Neuronal stem cell (in vitro differentiated cells): ENCODE measurements at regions not wholly inside any gene's neighbourhood (a gene's known extent, or its start where the extent isn't known, plus 50 kb on each side); places are given as distances from the start of the nearest gene placed in this dataset.

Experiments
- DNase-seq: peaks from one replicate; pipeline ENCODE4 v3.0.0-alpha.2; 2013; ENCODE audit warnings: low spot score
- H2AFZ ChIP-seq: one replicate; pipeline ENCODE4 v1.6.1; 2013; ENCODE audit warnings: mild to moderate bottlenecking, low read length, inconsistent platforms
- H2AK5ac ChIP-seq: 2 replicates; pipeline ENCODE4 v1.6.1; 2013; ENCODE audit warnings: low read depth, mild to moderate bottlenecking, inconsistent platforms, low read length, moderate library complexity, mixed read lengths
- H2BK120ac ChIP-seq: 2 replicates; pipeline ENCODE4 v1.6.1; 2013; ENCODE audit warnings: low read depth, mild to moderate bottlenecking, inconsistent platforms, low read length, moderate library complexity, mixed read lengths
- H2BK12ac ChIP-seq: one replicate; pipeline ENCODE4 v1.6.1; 2013; ENCODE audit warnings: low read length, inconsistent platforms
- H2BK15ac ChIP-seq: 2 replicates; pipeline ENCODE4 v1.6.1; 2013; ENCODE audit warnings: mild to moderate bottlenecking, low read length, inconsistent platforms, mixed read lengths
- H2BK5ac ChIP-seq: one replicate; pipeline ENCODE4 v1.6.1; 2013; ENCODE audit warnings: inconsistent platforms, mild to moderate bottlenecking, low read length, moderate library complexity
- H3K14ac ChIP-seq: one replicate; pipeline ENCODE4 v1.6.1; 2013; ENCODE audit warnings: low read length, inconsistent platforms
- H3K18ac ChIP-seq: 2 replicates; pipeline ENCODE4 v1.6.1; 2013; ENCODE audit warnings: low read length, inconsistent platforms
- H3K23ac ChIP-seq: 2 replicates; pipeline ENCODE4 v1.6.1; 2013; ENCODE audit warnings: low read depth, mild to moderate bottlenecking, mixed read lengths, low read length, inconsistent platforms; ENCODE audit not compliant: poor library complexity
- H3K27ac ChIP-seq: replicated peaks from 3 replicates; pipeline ENCODE4 v1.5.1; 2013; ENCODE audit warnings: low read length, inconsistent platforms
- H3K27me3 ChIP-seq, 3 experiments: 2 replicates each; pipeline ENCODE4 v1.6.1; 2013; ENCODE audit warnings: low read length in 3 of 3, mild to moderate bottlenecking in 2 of 3, inconsistent platforms in 1 of 3, low read depth in 1 of 3, mixed read lengths in 1 of 3, moderate library complexity in 1 of 3; ENCODE audit not compliant: control insufficient read depth in 3 of 3, insufficient read depth in 3 of 3
- H3K36me3 ChIP-seq, 2 donors: replicated peaks in 1 of 2; 2 replicates each; pipeline ENCODE4 v1.6.1; 2013; ENCODE audit warnings: low read length in 2 of 2; ENCODE audit not compliant: control insufficient read depth in 2 of 2, insufficient read depth in 2 of 2
- H3K4ac ChIP-seq: 2 replicates; pipeline ENCODE4 v1.6.1; 2013; ENCODE audit warnings: inconsistent platforms, mild to moderate bottlenecking, low read length, moderate library complexity
- H3K4me1 ChIP-seq, 2 donors: 1 replicate in 1 of 2; 2 replicates in 1 of 2; pipeline ENCODE4 v1.6.1; 2013; ENCODE audit warnings: low read length in 2 of 2, low read depth in 1 of 2; ENCODE audit not compliant: control insufficient read depth in 2 of 2, insufficient read depth in 1 of 2
- H3K4me2 ChIP-seq: one replicate; pipeline ENCODE4 v1.6.1; 2013; ENCODE audit warnings: mild to moderate bottlenecking, low read length, inconsistent platforms; ENCODE audit not compliant: insufficient read depth, poor library complexity, severe bottlenecking
- H3K4me3 ChIP-seq, 2 donors: 2 replicates each; pipeline ENCODE4 v1.5.1; 2013; ENCODE audit warnings: low read length in 2 of 2, mild to moderate bottlenecking in 2 of 2, inconsistent platforms in 1 of 2, moderate library complexity in 1 of 2
- H3K79me1 ChIP-seq: one replicate; pipeline ENCODE4 v1.6.1; 2013; ENCODE audit warnings: low read depth, mild to moderate bottlenecking, inconsistent platforms, low read length, moderate library complexity
- H3K9ac ChIP-seq: one replicate; pipeline ENCODE4 v1.6.1; 2013; ENCODE audit warnings: mild to moderate bottlenecking, low read depth, low read length, inconsistent platforms; ENCODE audit not compliant: poor library complexity
- H3K9me3 ChIP-seq, 2 donors: replicated peaks in 1 of 2; 2 replicates each; pipeline versions ENCODE3 to v1.6.1; 2013; ENCODE audit warnings: low read length in 2 of 2, mild to moderate bottlenecking in 2 of 2, inconsistent platforms in 1 of 2, low read depth in 1 of 2, mixed read lengths in 1 of 2, moderate library complexity in 1 of 2; ENCODE audit not compliant: control insufficient read depth in 2 of 2, insufficient read depth in 1 of 2
- H4K8ac ChIP-seq: one replicate; pipeline ENCODE4 v1.6.1; 2013; ENCODE audit warnings: low read depth, mild to moderate bottlenecking, inconsistent platforms, low read length, moderate library complexity
- H4K91ac ChIP-seq: one replicate; pipeline ENCODE4 v1.6.1; 2013; ENCODE audit warnings: low read length, low read depth, mild to moderate bottlenecking, inconsistent platforms; ENCODE audit not compliant: poor library complexity
- WGBS, 2 donors: extraction: QIAGEN DNeasy Blood & Tissue Kit; methylation state at CpG; one replicate each; pipeline ENCODE4 v1.1.7; 2013; ENCODE audit warnings: missing lambda C conversion rate in 2 of 2, mixed read lengths in 1 of 2; ENCODE audit not compliant: insufficient read length in 2 of 2, insufficient replicate concordance in 1 of 2; ENCODE audit errors: extremely low coverage in 2 of 2; 5-methylcytosine and 5-hydroxymethylcytosine counted together

- no peak overlapping the region for H4K8ac ChIP-seq
Observed at GRCh38 chr2:136651456-136652010, 113.8 kb upstream of the THSD7B start.

GRCh38 chr2:136647039-136647438 is 118.3 kb upstream of the THSD7B start:
- DNase-seq = no peak
- Histone ChIP-seq H4K8ac (no peak overlapping the region), H2BK15ac (no peak overlapping the region), H2AFZ (no peak overlapping the region), H3K4me2 (no peak overlapping the region), H3K4ac (no peak overlapping the region), H3K36me3 (no peaks in the 10 kb centered on the region), H4K91ac (no peak overlapping the region), H2BK12ac (no peak overlapping the region), H3K79me1 (no peaks in the 10 kb centered on the region), H2BK5ac (no peak overlapping the region), H3K9me3 (peaks cover 0 to 1% of the 10 kb centered on the region in 2 donors), H3K4me1 (peaks cover 0 to 2% of the 10 kb centered on the region in 2 donors), H2AK5ac (no peak overlapping the region), H3K4me3 (no peak overlapping the region), H3K23ac (no peak overlapping the region), H3K9ac (no peak overlapping the region), H3K27me3 (no peaks in the 10 kb centered on the region), H3K14ac (no peak overlapping the region), H3K18ac (no peak overlapping the region), H2BK120ac (no peak overlapping the region), H3K27ac (no peak overlapping the region)
- no CpG with 5 or more reads among the region's 1 CpG for WGBS, 2 donors

More at GRCh38 chr2:136651456-136652010, 113.8 kb upstream of the THSD7B start:
- no peaks in the 10 kb centered on the region for H3K36me3 ChIP-seq
- no peak overlapping the region for H2BK15ac ChIP-seq
- no peak overlapping the region for H2AK5ac ChIP-seq
- H4K91ac ChIP-seq = no peak overlapping the region
- H2BK12ac ChIP-seq = no peak overlapping the region
- WGBS, 2 donors = no CpG with 5 or more reads among the region's 3 CpGs
- no peak overlapping the region for H3K9ac ChIP-seq
- no peak overlapping the region for H2AFZ ChIP-seq
- no peak overlapping the region for H3K4ac ChIP-seq
- no peak overlapping the region for H3K14ac ChIP-seq
- no peak for DNase-seq
- H3K18ac ChIP-seq = no peak overlapping the region
- no peak overlapping the region for H2BK5ac ChIP-seq
- H3K4me1 ChIP-seq = no peaks in the 10 kb centered on the region
- H2BK120ac ChIP-seq = no peak overlapping the region
- no peak overlapping the region for H3K23ac ChIP-seq
- H3K27me3 ChIP-seq = no peaks in the 10 kb centered on the region
- no peaks in the 10 kb centered on the region for H3K79me1 ChIP-seq
- no peaks in the 10 kb centered on the region for H3K9me3 ChIP-seq
- no peak overlapping the region for H3K4me2 ChIP-seq
- H3K4me3 ChIP-seq = no peak overlapping the region
- no peak overlapping the region for H3K27ac ChIP-seq

GRCh38 chr2:136645236-136645828 is 120.0 kb upstream of the THSD7B start:
- Histone ChIP-seq H3K79me1 (no peaks in the 10 kb centered on the region), H3K4ac (no peak overlapping the region), H3K9me3 (peaks cover 0 to 1% of the 10 kb centered on the region in 2 donors), H2AFZ (no peak overlapping the region), H3K18ac (no peak overlapping the region), H2BK15ac (no peak overlapping the region), H3K27ac (no peak overlapping the region), H3K9ac (no peak overlapping the region), H4K8ac (no peak overlapping the region), H2BK120ac (no peak overlapping the region), H3K23ac (no peak overlapping the region), H3K4me1 (peaks cover 0 to 2% of the 10 kb centered on the region in 2 donors), H2BK12ac (no peak overlapping the region), H2BK5ac (no peak overlapping the region), H3K14ac (no peak overlapping the region), H3K36me3 (no peaks in the 10 kb centered on the region), H3K27me3 (no peaks in the 10 kb centered on the region), H3K4me2 (no peak overlapping the region), H4K91ac (no peak overlapping the region), H3K4me3 (no peak overlapping the region), H2AK5ac (no peak overlapping the region)
- DNase-seq = no peak
- WGBS, 2 donors = no CpG with 5 or more reads among the region's 3 CpGs

- Histone ChIP-seq H2BK5ac (no peak overlapping the region), H3K9me3 (no peaks in the 10 kb centered on the region), H3K4me3 (no peak overlapping the region), H4K8ac (no peak overlapping the region), H3K36me3 (no peaks in the 10 kb centered on the region), H2BK120ac (no peak overlapping the region), H3K14ac (no peak overlapping the region), H3K9ac (peak overlapping the region; percentile 13), H3K79me1 (no peaks in the 10 kb centered on the region), H2AFZ (no peak overlapping the region), H2BK15ac (no peak overlapping the region), H3K18ac (no peak overlapping the region), H3K4ac (no peak overlapping the region), H3K27me3 (no peaks in the 10 kb centered on the region), H4K91ac (no peak overlapping the region), H3K27ac (no peak overlapping the region), H2AK5ac (no peak overlapping the region), H3K4me2 (no peak overlapping the region), H3K23ac (no peak overlapping the region), H3K4me1 (no peaks in the 10 kb centered on the region), H2BK12ac (no peak overlapping the region)
- DNase-seq = no peak
- no CpG with 5 or more reads among the region's 15 CpGs for WGBS, 2 donors
Observed at GRCh38 chr2:136639651-136640050, 125.7 kb upstream of the THSD7B start.
